Retinal pigment epithelial cell (primary cell): ENCODE measurements at regions not wholly inside any gene's neighbourhood (a gene's known extent, or its start where the extent isn't known, plus 50 kb on each side); places are given as distances from the start of the nearest gene placed in this dataset.

Experiments used
- DNase-seq: peaks from one replicate; pipeline ENCODE4 v3.0.0-alpha.2; 2010; ENCODE audit warnings: low read depth
- H3K4me3 ChIP-seq: 2 replicates; pipeline ENCODE4 v1.5.1; 2011; ENCODE audit warnings: mild to moderate bottlenecking, low read length, control low read depth, moderate library complexity
- CTCF ChIP-seq: conservative IDR thresholded peaks from 2 replicates; pipeline ENCODE4 v1.5.1; 2011; ENCODE audit warnings: low read depth, low read length, control low read depth, inconsistent platforms

GRCh38 chr22:47276450-47276820 lies 514.0 kb downstream of the TBC1D22A start:
- H3K4me3 ChIP-seq, result no peak overlapping the region
- TF ChIP-seq CTCF, result no peak
- no peak for DNase-seq

- H3K4me3 ChIP-seq, result no peak overlapping the region
- TF ChIP-seq CTCF, result no peak
- no peak for DNase-seq
Observed at GRCh38 chr22:47275605-47276449, 513.4 kb downstream of the TBC1D22A start.

DNA sequence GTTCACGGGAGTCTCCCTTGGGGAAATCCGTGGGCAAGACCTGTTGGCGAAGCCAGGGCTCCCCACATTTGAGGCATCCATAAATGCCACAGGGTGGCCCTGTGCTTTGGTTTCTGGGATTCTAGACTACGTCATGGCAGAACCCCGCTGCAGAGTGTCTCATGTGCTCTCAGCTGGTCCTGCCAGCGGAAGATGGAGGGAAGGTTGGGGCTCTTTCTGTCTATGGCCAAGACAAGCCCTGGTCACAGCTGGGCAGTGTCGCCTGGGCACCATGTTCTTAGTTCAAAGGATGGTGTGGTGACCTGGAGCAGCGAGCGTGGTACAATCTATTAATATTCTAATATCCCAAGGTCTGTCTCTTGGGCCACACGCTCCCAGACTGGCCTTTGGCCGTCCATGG lies 511.7 kb downstream of the TBC1D22A start:
- no peak overlapping the region for H3K4me3 ChIP-seq
- TF ChIP-seq CTCF, result no peak
- DNase-seq, result no peak

- H3K4me3 ChIP-seq, result no peak overlapping the region
- DNase-seq, result no peak
- no peak for TF ChIP-seq CTCF
Observed at GRCh38 chr22:47270463-47271135, 508.1 kb downstream of the TBC1D22A start.

GRCh38 chr22:47269516-47270088 lies 507.2 kb downstream of the TBC1D22A start:
- H3K4me3 ChIP-seq, result no peak overlapping the region
- TF ChIP-seq CTCF, result no peak
- DNase-seq, result no peak

GRCh38 chr22:47267513-47268282 lies 505.2 kb downstream of the TBC1D22A start:
- TF ChIP-seq CTCF, result no peak
- no peak overlapping the region for H3K4me3 ChIP-seq
- no peak for DNase-seq
